ENCODE measurements at regions not wholly inside any gene's neighbourhood (a gene's known extent, or its start where the extent isn't known, plus 50 kb on each side); places are given as distances from the start of the nearest gene placed in this dataset.

GRCh38 chr11:104624021-104624420, 274.2 kb downstream of the CASP12 start:
- Histone ChIP-seq H3K27me3 (ENCODE audit: control insufficient read depth, insufficient read depth, low read length) (no peaks in the 10 kb centered on the region), H3K36me3 (ENCODE audit: control insufficient read depth in 2 of 3, insufficient read depth in 3 of 3, low read length in 3 of 3) (no peaks in the 10 kb centered on the region), H3K4me1 (ENCODE audit: control insufficient read depth in 2 of 3, insufficient read depth in 2 of 3, low read depth in 1 of 3, low read length in 3 of 3) (peaks cover 0 to 3% (median 0%) of the 10 kb centered on the region in 3 donors), H3K9me3 (ENCODE audit: control insufficient read depth in 2 of 3, insufficient read depth in 1 of 3, low read length in 3 of 3) (no peaks in the 10 kb centered on the region), H3K9ac (ENCODE audit: low read length in 3 of 3) (no peak overlapping the region), H3K4me3 (ENCODE audit: low read length in 3 of 3) (no peak overlapping the region), H3K27ac (ENCODE audit: low read depth in 2 of 2, low read length in 2 of 2) (no peak overlapping the region)
- intact Hi-C loops (cut with DNase I): no loop called here
- TF ChIP-seq, protein P1, sequence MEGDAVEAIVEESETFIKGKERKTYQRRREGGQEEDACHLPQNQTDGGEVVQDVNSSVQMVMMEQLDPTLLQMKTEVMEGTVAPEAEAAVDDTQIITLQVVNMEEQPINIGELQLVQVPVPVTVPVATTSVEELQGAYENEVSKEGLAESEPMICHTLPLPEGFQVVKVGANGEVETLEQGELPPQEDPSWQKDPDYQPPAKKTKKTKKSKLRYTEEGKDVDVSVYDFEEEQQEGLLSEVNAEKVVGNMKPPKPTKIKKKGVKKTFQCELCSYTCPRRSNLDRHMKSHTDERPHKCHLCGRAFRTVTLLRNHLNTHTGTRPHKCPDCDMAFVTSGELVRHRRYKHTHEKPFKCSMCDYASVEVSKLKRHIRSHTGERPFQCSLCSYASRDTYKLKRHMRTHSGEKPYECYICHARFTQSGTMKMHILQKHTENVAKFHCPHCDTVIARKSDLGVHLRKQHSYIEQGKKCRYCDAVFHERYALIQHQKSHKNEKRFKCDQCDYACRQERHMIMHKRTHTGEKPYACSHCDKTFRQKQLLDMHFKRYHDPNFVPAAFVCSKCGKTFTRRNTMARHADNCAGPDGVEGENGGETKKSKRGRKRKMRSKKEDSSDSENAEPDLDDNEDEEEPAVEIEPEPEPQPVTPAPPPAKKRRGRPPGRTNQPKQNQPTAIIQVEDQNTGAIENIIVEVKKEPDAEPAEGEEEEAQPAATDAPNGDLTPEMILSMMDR (IDR thresholded peaks at IDR 0.05; ENCODE audit: borderline replicate concordance, extremely low read depth, insufficient read depth): no peak
- FAIRE-seq (no peak), DNase-seq (no peak)

GRCh38 chr11:104623518-104623917, 274.7 kb downstream of the CASP12 start:
- no peak overlapping the region for H3K27ac ChIP-seq (ENCODE audit: low read depth in 2 of 2, low read length in 2 of 2)
- FAIRE-seq (no peak), DNase-seq (no peak)
- no peaks in the 10 kb centered on the region for H3K36me3 ChIP-seq (ENCODE audit: control insufficient read depth in 2 of 3, insufficient read depth in 3 of 3, low read length in 3 of 3)
- no peak overlapping the region for H3K4me3 ChIP-seq (ENCODE audit: low read length in 3 of 3)
- intact Hi-C loops (cut with DNase I): no loop called here
- H3K9ac ChIP-seq (ENCODE audit: low read length in 3 of 3): no peak overlapping the region
- no peaks in the 10 kb centered on the region for H3K9me3 ChIP-seq (ENCODE audit: control insufficient read depth in 2 of 3, insufficient read depth in 1 of 3, low read length in 3 of 3)
- H3K4me1 ChIP-seq (ENCODE audit: control insufficient read depth in 2 of 3, insufficient read depth in 2 of 3, low read depth in 1 of 3, low read length in 3 of 3): peaks cover 0 to 3% (median 0%) of the 10 kb centered on the region in 3 donors
- TF ChIP-seq, protein P1 (IDR thresholded peaks at IDR 0.05; ENCODE audit: borderline replicate concordance, extremely low read depth, insufficient read depth): no peak
- H3K27me3 ChIP-seq (ENCODE audit: control insufficient read depth, insufficient read depth, low read length): no peaks in the 10 kb centered on the region

- H3K27me3 ChIP-seq (ENCODE audit: control insufficient read depth, insufficient read depth, low read length): no peaks in the 10 kb centered on the region
- H3K27ac ChIP-seq (ENCODE audit: low read depth in 2 of 2, low read length in 2 of 2): no peak overlapping the region
- H3K36me3 ChIP-seq (ENCODE audit: control insufficient read depth in 2 of 3, insufficient read depth in 3 of 3, low read length in 3 of 3): no peaks in the 10 kb centered on the region
- TF ChIP-seq, protein P1 (IDR thresholded peaks at IDR 0.05; ENCODE audit: borderline replicate concordance, extremely low read depth, insufficient read depth): no peak
- FAIRE-seq (no peak), DNase-seq (no peak)
- no peaks in the 10 kb centered on the region for H3K9me3 ChIP-seq (ENCODE audit: control insufficient read depth in 2 of 3, insufficient read depth in 1 of 3, low read length in 3 of 3)
- peaks cover 0 to 3% (median 0%) of the 10 kb centered on the region in 3 donors for H3K4me1 ChIP-seq (ENCODE audit: control insufficient read depth in 2 of 3, insufficient read depth in 2 of 3, low read depth in 1 of 3, low read length in 3 of 3)
- no peak overlapping the region for H3K9ac ChIP-seq (ENCODE audit: low read length in 3 of 3)
- intact Hi-C loops (cut with DNase I): no loop called here
- H3K4me3 ChIP-seq (ENCODE audit: low read length in 3 of 3): no peak overlapping the region
These were observed 277.3 kb downstream of the CASP12 start for GRCh38 chr11:104620991-104621390.

DNA sequence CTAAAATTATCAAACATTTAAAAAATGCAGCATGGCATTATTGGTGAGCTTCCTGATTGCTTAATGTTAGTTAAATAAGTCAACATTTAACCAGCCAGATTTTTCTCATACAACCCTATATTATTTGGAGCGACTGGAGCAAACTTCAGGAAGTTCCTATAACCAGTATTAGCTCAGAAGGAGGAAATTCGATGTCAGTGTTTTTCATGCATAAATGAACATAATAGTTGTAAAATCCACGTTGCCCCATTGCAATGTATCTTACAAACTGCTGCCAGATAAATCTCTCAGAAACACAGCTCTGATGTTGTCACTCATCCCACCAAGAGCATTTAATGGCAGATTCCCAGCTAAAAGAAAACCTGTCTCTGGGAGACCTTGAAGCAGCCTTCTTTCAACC, 278.5 kb downstream of the CASP12 start:
- DNase-seq (no peak), FAIRE-seq (no peak)
- intact Hi-C loops (cut with DNase I): no loop called here
- Histone ChIP-seq H3K36me3 (ENCODE audit: control insufficient read depth in 2 of 3, insufficient read depth in 3 of 3, low read length in 3 of 3) (no peaks in the 10 kb centered on the region), H3K9ac (ENCODE audit: low read length in 3 of 3) (no peak overlapping the region), H3K27me3 (ENCODE audit: control insufficient read depth, insufficient read depth, low read length) (no peaks in the 10 kb centered on the region), H3K9me3 (ENCODE audit: control insufficient read depth in 2 of 3, insufficient read depth in 1 of 3, low read length in 3 of 3) (no peaks in the 10 kb centered on the region), H3K4me1 (ENCODE audit: control insufficient read depth in 2 of 3, insufficient read depth in 2 of 3, low read depth in 1 of 3, low read length in 3 of 3) (peaks cover 0 to 3% (median 0%) of the 10 kb centered on the region in 3 donors), H3K27ac (ENCODE audit: low read depth in 2 of 2, low read length in 2 of 2) (no peak overlapping the region), H3K4me3 (ENCODE audit: low read length in 3 of 3) (no peak overlapping the region)
- TF ChIP-seq, protein P1 (IDR thresholded peaks at IDR 0.05; ENCODE audit: borderline replicate concordance, extremely low read depth, insufficient read depth): no peak

All from kidney (tissue), 13 donors.